Islet of Langerhans (tissue), 1 donor: ENCODE measurements at regions not wholly inside any gene's neighbourhood (a gene's known extent, or its start where the extent isn't known, plus 50 kb on each side); places are given as distances from the start of the nearest gene placed in this dataset.

ENCODE experiments used
- FAIRE-seq: peaks from one replicate; lab custom pipeline; 2011; peaks lifted over from hg19 to GRCh38; lab: Jason Lieb, UNC

DNA sequence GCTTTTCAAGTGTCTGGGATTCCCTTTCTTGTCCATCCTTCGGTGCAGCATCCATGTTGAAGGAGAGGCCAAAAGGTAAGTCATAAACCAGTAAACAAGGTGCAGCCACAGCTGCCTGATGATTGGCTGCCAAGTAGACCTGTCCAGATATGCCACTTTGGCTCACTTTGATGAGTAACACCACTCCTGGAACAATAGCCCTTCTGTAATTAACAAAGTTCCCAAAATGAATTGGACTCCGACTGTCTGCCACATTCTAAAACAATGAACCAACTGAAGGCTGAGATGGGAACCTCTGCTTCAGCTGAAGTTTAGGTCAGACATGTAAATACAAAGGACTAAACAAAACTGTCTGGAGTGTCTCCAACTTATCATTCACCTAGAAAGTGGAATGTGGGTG, 82.2 kb upstream of the LGALSL start:
- no peak for FAIRE-seq

DNA sequence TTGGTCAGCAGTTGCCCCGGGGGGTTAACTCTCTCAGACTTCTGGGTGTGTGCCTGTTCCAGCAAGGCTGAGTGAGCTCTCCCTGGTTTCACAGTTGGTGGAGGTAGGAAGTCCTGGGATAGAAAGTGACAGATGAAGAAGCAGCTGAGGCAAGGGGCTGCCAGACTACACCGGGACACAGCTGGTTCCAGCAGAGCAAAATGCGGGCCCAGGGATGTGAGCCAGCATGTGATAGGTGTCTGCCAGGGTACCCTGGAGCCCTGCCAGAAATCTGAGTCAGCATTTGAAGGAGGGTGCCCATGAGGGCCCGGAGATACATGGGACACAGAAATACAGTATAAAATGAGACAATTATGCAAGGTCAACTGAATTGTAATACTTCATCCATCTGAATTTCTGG, 79.3 kb upstream of the LGALSL start:
- FAIRE-seq: no peak

DNA sequence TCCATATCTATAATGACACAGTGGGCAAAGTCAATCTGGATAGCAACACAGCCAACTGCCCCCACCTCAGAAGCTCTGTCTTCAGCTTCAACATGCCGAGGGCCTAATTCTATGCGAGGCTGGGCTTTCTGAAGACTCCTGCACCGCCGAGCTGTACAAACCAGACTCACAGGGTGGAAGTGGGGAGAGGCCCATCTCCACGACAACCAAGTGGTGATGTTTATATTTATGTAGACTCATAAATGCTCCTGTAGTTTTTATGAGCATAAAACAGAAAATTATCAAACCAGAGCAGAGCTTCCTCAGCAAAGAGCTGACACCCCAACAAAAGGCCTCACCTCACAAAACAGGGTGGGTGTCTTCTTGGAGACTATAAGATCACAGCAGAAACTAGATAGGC, 77.0 kb upstream of the LGALSL start:
- FAIRE-seq: no peak

DNA sequence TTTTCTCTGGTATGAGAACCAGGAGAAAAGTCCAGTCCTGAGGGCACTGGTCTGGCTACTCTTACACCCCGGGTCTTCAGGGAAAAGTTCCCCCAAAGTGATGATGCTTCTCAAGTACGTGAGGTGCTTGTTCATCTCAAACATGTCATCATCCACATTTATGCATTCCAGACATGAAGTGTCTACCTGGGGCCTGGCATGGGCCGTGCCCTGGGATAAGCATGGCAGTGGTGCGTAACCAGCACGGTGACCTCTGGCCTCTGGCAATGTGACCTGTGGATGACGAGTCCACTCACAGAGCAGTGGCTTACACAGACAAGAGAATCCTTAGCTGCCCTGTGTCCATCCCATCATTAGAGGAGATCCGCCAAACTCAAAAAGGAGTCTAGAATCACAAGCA, 74.8 kb upstream of the LGALSL start:
- no peak for FAIRE-seq

DNA sequence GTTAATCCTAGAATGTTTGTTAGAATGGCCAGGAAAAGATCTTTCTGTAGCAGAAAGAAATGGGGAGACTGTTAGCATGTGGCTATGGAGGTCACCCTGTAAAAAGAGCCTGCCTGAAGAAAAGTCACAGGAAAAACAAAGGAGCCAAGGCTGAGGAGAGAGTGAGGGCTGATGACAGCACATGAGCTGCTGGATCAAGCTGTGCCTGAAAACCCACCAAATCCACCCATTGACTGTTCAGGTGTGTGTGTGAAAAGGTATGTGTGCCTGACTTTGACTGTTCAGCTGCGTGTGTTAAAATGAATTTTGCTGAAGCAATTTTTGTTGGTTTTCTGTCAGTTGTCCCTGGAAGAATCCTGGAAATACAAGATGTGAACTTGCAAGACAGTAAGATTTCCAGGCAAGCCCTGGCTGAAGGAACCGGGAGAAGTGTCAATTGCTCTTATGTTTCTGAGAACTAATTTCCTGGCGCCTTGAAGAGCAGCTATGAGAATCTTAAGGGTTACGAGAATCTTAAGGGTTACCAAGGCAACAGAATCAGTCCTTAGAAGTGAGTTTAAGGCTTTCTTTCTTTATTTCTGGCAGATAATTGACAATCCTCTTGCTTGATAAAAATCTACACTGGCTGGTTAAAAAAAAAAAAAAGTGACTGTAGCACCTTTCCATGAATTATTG, 73.0 kb upstream of the LGALSL start:
- FAIRE-seq: no peak

DNA sequence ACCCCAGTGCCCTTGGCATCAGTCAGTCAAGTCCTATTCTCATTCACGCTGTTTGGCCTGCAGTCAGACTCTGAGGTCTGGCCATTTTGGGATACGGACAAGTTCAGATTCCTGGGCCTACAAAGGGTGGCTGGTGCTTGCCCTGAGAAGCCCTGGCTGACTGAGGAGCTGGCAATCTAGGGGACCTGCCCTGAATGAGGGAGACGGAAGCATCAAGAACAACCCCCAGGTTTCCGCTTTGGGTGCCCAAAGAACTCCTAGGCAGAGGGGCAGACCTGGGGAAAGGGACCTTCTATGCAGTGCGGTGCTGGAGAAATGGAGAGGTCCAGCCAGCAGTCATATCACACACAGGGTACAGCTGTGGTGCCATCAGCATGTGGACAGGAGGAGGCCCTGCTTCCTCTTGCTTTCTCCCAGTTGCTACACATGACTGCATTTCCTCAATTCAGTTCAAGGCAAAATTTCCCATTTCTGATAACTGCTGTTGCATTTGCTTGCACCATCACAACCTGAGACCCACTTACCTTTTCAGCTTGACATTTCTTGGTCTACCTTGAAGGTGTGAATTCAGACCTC, 70.9 kb upstream of the LGALSL start:
- no peak for FAIRE-seq

DNA sequence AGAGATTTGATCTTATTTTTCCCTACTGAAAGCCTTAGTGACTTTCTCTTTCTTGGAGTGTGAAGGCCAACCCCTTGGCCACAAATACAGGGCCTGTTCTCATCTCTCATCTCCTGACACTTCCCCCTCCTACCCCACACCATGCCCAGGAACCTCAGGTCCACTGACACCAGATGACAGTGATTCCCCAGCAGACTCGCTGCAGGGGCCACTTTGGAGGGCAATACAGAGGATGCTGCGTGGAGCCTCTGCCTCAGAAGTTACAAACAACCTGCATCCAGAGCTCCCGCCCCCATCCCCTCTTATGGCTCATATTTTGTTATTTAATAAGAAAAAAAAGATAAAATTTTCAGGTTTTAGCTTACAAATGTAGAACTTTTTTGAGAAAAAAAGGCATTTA, 70.1 kb upstream of the LGALSL start:
- FAIRE-seq: no peak

DNA sequence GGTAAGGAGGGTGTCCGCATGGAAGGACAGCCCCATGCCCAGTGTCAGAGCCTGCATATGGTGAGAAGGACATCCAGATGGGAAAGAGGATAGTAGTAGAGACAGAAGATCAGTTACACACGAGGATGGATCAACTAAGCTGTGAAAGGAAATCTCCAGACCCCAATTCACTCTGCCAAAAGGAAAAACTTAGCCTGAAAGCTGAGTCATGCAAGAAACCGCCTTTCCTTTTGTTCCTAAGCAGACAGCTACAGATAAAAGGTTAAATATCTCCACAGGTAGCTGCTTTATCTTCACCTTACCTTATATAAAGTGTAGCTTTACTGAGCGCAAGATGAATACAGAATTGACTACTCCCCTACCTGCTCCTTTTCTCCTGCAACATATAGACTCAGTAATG, 67.3 kb upstream of the LGALSL start:
- FAIRE-seq: no peak

DNA sequence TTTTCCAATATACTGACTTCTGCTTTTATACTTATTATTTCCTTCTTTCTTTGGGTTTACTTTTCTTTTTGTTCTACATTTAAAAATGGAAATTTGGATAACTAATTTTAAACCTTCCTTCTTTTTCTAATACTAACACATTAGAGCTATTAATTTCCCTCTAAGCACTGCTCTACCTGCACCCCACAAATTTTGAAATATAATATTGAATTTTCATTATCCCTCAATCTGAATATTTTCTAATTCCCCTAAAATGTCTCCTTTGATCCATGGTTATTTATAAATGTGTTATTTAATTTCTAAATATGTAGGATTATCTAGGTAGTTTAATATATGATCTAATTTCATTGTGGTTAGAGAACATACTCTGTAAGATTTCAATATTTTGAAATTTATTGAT, 63.4 kb upstream of the LGALSL start:
- FAIRE-seq: no peak

DNA sequence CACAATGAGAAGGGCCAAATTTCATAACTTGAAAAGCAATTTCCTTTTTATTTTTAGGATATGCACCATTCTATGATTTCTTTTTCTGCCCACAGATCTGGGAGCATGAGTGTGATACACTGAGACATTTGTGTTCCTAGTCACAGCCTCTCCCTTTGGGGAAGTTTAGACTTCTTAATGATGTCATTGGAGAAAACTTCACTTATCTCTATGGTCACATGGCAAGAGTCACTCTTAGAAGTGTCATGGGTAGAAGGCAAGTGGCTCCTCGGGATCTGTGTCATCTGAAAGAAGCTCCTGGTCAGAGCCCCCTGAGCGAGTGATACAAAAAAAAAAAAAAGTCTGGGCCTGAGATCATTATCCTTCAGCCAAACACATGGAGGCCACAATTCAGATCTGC, 62.5 kb upstream of the LGALSL start:
- no peak for FAIRE-seq

DNA sequence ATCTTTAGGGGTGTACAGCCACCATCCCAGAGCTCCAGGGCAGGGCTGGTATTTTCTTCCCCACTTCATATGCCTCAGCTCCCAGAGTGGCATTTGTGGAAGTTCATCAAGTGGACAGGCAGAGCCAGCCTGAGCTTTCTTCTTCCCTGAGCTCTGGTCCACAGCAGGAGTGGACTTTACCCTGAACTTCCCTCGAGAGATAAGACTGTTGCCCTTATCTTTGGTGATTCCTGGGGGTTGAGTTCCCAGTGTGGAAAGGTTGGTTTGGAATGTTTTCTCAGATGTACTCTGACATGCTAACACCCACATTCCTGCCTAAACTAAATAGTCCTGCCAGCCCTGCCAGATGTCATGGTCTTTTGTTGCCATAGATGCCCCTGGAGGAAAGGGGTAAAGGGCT, 62.0 kb upstream of the LGALSL start:
- FAIRE-seq: no peak

DNA sequence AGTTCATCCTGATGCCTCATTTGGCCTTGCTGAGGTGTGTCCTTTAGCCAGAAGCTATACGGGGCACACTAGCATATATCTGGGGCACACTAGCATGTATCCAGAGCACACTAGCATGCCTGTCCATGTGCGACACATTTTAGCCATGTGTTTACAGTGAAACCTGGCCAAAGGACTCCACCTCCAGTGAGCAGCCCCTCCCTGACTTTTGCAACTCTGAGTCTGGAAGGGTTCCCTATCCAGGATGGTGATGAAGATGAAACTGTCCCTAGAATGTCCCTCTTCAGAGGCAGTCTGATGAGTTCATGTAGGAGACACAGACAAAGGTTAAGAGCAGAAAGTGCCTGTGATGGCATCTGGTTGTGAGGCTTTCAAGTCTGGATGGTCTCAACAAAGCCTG, 61.4 kb upstream of the LGALSL start:
- FAIRE-seq: no peak

DNA sequence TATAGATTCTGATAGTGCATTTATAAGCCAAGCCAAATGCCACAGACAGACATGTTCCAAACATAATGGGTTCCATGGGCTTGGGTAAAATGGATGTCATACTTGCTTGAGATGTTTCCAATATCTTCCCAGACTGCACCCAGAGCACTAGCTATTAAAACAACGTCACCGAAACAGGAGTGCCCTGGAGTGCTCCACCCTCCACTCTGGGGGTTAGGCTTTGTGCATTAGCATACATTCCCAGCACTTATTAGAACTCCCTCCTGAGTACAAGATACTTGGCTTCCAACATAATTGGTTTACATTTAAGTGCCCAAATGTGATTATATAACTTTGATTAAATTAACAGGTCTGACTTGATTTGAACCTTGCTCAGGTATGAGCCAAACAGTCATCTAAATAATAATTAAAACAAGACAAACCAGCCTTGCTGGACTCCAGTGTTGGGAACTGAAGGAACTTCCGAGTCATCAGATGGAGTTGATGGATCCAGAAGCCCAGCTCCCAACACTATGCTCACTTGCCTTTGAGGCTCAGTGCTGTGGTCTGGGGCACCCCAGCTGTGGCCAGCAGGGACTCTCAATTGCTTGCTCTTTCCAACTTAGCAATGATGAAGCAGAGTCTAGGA, 60.5 kb upstream of the LGALSL start:
- no peak for FAIRE-seq

DNA sequence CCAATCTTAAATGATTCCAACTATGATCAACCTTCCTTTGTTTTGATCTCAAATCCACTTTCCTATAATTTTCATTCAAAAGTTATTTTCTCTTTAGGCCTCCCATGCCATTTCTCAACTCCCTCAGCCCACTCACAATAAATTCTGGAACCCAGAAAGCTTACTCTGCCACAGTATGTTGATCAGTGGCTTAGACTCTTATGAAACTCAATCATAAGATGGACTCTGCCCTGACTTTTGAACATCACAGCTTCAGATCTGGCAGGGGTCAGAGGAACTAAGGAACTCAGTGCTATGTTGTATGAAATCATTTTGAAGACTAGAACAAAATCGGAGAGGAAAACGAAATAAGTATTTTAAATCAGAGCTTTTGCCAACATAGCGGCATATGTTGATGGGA, 59.8 kb upstream of the LGALSL start:
- no peak for FAIRE-seq

DNA sequence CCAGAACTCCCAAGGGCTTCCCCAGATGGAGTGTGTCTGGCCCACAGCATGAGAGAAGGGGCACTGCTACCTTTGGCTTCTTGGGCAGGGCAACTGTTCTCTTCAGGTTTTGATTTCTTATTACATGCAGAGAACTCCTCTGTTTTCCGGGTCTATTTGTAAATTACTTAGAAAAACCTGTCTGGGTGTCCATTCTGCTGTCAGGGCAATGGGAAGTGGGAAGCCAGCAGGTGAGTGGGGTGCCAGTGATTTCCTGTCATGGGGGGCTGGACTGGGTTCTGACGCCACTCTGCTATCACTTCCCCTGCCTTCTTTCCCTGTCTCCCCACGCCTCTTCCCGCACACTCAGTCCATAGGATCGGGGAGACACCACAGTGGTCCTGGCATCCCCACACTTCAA, 58.0 kb upstream of the LGALSL start:
- no peak for FAIRE-seq

DNA sequence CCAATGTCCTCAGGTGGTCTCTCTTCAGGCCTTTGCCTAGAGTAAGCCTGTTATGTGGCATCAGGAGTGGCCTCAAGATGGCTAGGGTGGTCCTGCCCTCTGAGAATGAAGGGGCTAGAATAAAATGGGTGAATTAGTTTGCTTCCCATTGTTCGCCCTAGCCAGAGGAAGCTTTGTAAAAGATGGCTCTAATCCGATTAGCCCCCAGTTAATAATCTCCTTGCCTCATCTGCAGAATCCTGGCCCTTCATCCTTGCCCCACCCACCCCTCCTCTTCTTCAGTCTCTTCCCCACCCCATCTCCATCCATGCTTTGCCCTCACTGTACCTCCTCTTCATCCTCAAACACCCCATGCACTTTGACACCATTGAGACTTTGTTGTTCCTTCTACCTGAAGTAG, 57.4 kb upstream of the LGALSL start:
- FAIRE-seq: no peak

DNA sequence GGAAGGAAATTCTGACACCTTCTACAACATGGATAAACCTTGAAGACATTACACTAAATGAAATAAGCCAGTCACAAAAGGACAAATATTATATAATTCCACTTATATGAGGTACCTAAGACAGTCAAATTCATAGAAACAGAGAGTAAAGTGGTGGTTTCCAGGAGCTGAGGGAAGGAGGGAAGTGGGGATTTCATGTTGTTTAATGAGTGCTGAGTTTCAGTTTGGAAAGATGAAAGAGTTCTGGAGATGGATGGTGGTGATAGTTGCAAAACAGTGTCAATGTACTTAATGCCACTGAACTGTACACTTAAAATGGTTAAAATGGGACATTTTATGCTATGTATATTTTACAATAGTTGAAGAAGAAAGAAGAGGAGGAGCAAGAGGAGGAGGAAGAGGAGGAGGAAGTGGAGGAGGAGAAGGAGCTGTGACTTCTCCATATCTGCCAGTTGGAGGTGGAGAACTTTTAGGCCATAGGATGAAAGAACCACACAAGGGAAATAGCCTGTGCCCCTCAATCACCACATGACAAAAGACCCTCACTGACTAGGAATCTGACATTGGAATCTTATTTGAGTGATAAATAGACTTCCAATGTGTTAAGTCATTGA, 55.3 kb upstream of the LGALSL start:
- FAIRE-seq: no peak

DNA sequence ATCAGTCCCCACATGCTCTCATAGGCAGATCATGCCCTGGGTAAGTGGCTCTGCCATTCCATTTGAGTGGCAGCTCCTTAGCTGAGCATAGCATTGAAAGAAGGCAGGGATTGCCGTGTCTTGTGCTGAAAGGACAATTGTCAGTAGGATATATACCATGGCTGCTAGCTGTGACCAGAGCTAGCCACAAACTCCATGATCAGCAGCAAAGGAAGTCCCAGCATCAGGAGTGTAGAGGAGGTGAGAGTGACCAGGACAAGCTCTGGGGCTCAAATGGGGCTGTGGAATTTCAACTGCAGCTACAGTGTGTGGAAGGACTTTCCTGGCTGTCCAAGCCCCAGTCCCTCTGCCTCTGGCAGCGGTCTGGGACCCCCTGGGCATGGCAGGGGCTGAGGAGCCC, 54.4 kb upstream of the LGALSL start:
- FAIRE-seq: no peak

DNA sequence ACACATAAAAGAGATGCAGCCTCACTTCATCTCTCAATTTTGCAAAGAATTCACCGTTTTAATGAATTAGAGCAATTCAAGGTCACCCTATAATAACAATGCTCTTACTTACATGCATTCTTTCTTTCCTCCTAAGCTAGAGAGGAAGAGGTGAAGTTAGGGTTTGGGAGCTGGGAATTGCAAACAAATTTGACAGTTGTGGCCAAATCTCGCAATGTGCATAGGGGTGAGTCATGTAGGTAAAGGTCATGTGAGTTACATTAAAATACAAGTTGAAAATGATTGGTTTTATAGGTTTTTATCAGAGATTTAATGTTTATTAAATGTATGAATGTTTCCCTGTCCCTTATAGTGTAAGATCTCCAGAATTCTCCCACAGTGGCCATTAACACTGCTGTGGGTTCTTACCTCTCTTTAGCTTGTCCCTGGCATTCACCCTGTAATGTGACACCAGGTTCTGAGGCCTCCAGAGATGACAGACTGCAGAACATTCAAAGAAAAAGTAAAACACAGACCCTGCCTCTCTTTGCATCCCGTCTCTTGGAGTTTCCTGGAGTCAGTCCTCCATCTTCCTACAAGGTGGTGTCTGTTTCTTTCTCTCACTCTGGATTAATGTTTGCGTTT, 53.7 kb upstream of the LGALSL start:
- no peak for FAIRE-seq

DNA sequence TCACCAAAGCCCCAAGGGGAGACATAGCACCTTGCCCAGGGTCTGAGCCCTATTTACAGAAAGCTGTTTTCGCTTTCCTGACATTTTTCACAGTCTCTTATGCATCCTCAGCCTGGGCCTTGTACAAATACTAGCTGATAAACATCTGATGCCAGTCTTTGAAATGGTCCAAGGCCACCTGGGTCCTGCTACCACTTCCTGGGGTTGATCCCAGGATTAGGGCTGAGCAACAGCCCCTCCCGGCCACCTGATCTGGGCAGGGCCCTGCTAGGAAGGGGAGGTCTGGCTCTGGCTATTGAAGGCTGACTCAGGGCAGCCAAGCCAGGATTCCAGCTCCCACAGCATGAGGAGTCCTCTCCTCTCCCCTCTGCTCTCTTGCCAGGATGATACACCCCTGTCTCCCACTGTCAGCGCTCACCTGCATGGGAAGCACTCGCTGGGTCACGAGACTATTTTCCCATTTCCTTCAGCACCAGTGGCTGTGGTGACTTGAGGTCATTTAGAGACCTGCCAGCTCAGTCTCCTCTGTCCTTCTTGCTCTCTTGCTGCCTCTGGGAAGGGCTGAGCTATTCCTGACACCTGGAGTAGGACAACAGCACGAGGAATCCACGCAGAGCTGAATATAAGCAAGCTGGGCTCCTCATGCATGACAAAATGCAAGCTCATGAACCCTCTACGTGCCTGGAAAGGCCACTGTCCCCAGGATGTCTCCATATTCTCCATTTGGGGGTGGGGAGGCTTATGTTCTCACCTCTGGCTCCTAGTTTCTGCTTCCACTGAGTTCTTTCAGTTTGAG, 53.0 kb upstream of the LGALSL start:
- FAIRE-seq: no peak

DNA sequence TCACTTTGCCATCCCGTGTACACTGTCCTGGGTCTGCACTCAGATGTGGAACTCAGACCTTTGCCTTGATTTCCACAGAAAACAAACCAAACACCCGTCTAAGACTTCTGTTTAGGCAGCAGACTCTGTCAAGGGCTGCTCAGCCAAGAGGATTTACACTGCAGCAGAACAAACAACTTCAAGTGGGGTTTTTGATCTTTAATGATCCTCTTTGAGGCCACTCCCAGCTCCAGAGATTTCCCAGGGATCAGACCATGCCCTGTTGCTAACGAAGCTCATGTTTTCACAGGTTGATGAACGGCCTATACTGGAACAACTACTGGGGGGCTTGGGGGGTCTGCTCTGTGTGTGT, 52.5 kb upstream of the LGALSL start:
- no peak for FAIRE-seq

DNA sequence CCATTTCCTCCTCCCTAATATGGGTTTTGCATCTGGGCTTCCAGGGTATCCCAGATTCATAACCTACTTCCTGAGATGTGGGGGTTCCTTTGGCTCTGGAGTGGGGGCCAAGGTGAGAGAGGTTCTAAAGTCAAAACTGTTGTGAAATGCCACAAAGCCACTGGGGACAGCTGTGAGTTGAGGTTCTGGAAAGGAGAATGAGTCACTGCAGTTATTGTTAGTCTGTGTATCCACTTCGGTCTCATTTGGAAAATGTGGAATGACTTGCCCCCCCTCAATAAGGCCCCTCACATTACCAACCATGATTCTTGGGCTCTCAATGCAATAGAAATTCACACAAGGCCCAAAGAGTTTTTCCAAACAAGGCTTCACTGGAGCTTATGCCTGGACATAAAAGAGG, 51.1 kb upstream of the LGALSL start:
- no peak for FAIRE-seq

DNA sequence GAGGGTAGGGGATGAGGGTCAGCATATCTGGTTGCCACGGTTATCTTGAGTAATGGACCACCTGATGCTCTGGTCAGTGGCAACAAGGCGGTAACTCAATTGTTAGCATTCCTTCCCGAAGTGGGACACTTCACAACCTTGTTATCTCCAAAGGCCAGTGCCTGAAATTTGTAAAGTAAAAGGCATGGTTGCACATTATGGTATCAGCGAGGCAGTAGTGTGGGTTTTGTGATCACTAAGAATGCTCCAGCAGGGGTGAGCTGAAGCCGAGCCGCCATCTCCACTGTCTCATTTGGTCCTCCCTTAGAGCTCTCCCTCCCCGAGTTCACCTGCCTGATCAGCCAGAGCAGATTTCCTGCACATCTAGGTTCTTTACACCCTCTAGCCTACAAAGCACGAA, 50.5 kb upstream of the LGALSL start:
- FAIRE-seq: no peak
